CD4-positive, alpha-beta T cell treated with Interleukin-2 at 100 ng/mL for 4 hours (primary cell): ENCODE measurements at regions not wholly inside any gene's neighbourhood (a gene's known extent, or its start where the extent isn't known, plus 50 kb on each side); places are given as distances from the start of the nearest gene placed in this dataset.

Experiments used
- DNase-seq: peaks from one replicate; pipeline ENCODE4 v3.0.0-alpha.2; 2020; ENCODE audit warnings: low spot score

DNA sequence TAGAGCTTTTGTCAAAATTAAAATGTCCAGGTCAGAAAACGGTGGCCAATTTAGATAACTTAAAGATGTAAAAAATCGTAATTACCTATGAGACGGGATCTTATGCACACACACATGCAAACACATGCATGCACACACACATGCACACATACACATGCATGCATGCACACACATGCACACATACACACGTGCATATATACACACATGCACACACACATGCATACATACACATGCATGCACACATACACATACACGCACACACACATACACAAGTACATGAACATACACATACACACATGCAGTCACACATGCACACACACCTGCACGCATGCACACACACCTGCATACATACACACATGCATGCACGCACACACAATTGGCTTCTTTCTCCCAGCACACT, 362.0 kb downstream of the IRX1 start:
- no peak for DNase-seq

GRCh38 chr5:3958389-3958788, 362.8 kb downstream of the IRX1 start:
- no peak for DNase-seq

DNA sequence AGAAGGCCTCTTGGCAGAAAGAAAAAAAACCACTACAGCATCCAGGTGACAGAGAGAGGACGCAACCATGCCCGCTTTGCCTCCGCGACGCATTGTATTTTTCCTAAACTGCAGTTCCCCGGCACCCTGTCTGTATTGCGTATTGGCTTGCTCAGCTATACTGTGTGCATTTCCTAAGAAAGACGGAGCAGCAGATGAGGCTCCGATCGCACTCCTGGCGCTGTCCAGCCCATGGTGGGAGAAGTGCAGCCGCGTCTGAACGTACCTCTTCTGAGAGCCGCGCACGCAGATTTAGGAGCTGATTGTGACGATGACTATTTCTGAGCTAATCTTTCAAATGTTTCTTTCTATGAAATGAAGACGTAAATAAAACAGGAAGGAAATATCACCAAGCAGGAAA, 366.5 kb downstream of the IRX1 start:
- no peak for DNase-seq

GRCh38 chr5:3963652-3964051, 368.0 kb downstream of the IRX1 start:
- DNase-seq, result no peak

DNA sequence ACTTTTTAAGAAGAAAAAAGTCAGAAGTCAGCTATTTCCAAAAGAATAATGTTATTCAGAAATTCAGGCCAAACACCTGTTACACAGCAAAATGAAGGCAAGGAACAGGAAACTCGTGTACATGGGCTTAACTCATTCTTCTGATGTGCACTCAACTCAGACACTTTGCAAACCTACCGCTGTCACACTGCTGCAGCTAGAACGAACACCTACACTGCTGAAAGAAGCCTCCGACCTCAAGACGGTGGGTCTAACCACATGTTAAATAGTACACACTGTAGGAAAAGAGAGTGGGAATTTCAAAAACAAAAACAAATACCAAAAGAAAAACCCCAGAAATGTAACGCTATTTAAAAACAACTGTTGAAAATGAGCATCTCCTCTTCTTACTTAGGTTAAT, 384.5 kb downstream of the IRX1 start:
- DNase-seq, result no peak

GRCh38 chr5:3987867-3988266, 392.2 kb downstream of the IRX1 start:
- no peak for DNase-seq

GRCh38 chr5:3993856-3994473, 398.3 kb downstream of the IRX1 start:
- no peak for DNase-seq

GRCh38 chr5:3994628-3995027, 399.0 kb downstream of the IRX1 start:
- DNase-seq, result no peak

DNA sequence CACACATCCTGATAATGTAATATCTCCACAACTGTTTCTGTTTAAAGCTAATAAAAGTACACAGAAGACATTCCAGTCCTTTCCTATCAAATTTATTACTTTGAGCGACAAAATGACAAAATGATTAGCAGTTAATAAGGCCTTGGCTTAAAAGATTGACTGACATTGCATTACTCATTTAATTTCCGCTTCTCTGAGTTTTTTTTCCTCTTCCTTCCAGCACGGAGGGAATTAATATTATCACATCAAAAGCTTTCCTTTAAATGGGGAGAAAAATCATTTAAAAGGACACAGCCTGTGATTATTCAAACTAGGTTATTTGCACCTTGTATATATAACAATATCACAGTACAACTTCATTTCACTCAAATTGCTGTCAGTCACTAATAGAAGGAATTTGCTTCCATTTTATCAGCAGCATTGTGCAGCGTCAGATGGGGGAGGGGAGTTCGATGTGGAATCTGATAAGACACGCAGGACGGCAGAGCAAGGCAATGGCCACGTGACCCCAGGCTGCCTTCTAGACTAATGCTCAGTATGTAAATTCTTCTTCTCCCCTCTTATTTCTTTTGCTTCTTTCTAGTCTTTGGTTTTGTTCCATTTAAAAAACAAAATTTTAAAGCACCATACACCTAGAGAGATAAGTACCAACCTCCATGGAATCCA, 400.5 kb downstream of the IRX1 start:
- DNase-seq, result no peak

GRCh38 chr5:3996707-3997336, 401.2 kb downstream of the IRX1 start:
- no peak for DNase-seq

DNA sequence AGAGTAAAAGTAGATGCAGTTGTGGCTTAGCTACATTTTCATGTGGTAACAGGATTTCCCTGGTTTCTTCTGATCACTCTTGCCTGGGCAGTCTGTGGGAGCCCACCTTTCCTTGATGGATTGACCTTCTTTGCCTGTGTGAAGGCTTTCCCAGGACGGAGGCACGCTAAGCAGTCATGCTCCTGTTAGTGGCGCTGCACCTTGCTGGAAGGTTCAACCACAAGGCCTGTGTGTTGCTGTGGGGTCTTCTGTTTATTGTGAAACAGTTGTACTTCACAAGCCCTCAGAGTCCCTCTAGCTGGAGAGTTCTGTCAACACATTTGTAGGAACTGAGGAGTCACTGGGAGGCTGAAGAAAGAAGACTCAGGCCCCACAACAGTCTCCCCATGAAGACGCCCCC, 402.0 kb downstream of the IRX1 start:
- no peak for DNase-seq

DNA sequence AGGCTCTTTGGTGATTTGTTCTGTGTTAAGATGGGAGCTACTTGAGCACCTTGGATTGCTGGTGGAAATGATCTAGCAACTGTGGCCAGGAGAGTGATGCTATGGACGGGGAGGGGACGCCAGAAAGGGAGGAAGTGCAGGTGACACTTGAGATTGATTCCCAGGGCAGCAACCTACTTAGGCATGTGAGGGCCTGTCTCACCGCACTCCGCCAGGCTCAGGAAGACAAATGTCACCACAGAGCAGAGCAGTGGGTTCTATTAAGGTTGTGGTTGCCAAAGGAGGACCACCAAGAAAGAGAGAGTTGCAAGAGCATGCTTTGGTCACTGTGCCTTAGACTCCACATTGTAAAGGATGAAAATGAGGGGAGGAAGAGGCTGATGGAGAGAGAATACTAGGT, 404.3 kb downstream of the IRX1 start:
- DNase-seq, result no peak

DNA sequence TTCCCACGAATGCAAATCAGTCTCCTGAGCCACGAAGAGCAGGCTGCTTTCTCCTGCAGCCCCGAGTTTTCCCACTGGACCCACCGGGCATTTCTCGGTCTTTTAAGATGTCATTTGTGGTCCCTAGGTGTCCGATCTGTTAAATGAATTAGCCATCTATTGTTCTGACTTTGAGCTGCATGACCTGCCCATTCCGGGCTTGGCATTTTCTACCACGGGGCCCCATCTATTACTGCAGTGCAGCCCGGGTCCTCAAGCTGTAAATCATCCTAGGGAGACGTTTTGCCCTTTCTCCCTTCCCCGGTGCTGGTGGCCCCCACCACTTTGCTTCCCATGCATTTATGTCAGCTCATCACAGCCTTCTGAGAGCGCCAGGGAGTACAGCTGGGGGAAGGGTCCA, 405.4 kb downstream of the IRX1 start:
- DNase-seq, result no peak

- DNase-seq, result no peak
Observed at GRCh38 chr5:4001758-4002533, 406.3 kb downstream of the IRX1 start.

DNA sequence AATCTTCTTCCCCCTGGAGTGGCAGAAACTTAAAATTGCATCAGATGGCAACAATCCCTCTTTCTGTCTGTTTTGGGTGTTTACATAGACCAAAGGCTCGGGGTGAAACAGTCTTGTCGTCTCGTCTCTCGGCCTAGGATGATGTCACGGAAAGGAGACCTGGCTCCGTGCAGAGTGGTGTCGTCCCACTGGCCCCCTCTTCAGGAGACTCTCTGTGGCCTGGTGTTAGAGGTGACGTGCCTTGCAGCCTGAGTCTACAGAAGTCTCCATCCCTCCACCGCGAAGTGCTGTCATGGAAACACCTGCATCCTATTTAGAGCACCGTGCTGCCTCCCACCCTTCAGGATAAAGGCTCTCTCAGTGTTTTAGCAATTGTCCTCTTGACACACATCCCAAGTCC, 409.7 kb downstream of the IRX1 start:
- no peak for DNase-seq

- no peak for DNase-seq
Observed at GRCh38 chr5:4007001-4007400, 411.4 kb downstream of the IRX1 start.

- no peak for DNase-seq
Observed at GRCh38 chr5:4011943-4012342, 416.3 kb downstream of the IRX1 start.

GRCh38 chr5:4013106-4013898, 417.7 kb downstream of the IRX1 start:
- DNase-seq, result no peak

DNA sequence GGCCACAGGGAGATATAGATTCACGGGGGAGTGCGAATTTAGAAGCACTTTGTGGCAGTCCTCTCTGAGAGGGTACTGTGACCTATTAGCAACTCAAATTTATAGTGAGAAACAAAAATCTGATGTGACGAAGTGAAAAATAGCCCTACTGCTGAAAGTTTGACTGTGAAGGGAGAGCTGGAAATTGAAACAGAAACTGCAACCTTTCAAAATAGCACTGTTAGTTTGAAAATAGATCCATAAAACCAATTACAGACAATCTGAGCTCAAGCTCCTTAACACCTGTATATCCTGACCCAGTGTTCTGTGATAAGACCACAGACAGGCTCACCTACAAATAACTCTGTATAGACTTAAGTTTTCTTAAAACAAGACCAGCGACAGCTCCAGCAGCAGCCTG, 420.1 kb downstream of the IRX1 start:
- DNase-seq, result no peak

DNA sequence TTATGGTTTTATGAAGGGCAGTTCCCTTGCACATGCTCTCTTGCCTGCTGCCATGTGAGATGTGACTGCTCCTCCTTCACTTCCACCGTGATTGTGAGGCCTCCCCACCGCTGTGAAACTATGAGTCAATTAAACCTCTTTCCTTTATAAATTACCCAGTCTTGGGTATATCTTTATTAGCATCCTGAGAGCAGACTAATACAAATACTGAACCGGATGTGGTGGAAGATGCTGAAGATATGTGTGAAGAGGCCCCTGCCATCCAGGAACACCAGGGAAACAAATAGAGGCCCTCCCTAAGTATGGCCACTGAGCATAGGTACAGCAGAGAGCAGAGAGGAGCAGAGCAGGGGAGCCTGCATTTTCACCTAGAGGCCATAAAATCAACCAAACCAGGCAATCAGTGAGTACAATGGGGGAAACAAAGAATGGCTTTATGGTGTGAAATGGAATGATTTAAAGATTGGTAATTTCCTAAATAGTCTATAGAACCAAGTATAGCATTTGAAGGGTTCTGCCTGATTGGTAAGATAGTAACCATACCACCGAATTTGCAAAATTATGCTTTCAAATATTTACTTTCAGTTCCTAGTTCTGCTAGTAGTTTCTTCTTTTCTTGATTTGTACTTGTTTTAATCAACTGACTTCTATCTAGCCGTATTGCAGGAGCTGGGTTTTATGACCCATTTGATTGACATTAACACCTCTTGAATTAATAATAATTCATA, 421.6 kb downstream of the IRX1 start:
- DNase-seq, result no peak

DNA sequence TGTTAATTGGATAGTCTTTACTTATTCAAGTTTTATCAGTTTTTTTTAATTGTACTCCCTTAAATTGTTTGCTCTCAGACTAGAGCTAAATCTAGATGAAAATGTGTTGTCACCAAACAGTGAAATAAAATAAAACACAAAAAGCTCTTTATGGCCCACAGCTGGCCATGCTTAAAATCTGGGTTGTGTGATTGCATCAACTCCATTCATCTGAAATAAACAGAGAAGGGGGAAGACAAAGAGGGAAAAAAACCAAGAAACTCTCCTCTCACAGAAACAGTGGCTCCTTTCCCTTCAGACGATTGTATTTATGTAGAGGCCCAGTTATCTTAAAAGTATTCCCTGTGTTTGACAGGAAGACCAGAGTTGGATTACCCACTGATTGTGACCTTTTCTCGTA, 422.4 kb downstream of the IRX1 start:
- no peak for DNase-seq
